PC-9 (cell line): ENCODE measurements at regions not wholly inside any gene's neighbourhood (a gene's known extent, or its start where the extent isn't known, plus 50 kb on each side); places are given as distances from the start of the nearest gene placed in this dataset.
"Not testable (repeated sequence)": the region's sequence is repeated elsewhere in the genome, so short reads cannot be mapped to it uniquely, and the experiment has no call there.

Experiments used
- CTCF ChIP-seq: fragments of 200-600 bp; sonication (generic); conservative IDR thresholded peaks from 2 replicates; pipeline ENCODE4 v1.6.1; 2017; ENCODE audit warnings: mixed run types, antibody characterized with exemption, mild to moderate bottlenecking, moderate library complexity
- EZH2 ChIP-seq: fragments of 200-600 bp; sonication (generic); IDR thresholded peaks from 2 replicates; pipeline ENCODE4 v1.8.0; 2017; ENCODE audit warnings: antibody characterized with exemption, low read depth

DNA sequence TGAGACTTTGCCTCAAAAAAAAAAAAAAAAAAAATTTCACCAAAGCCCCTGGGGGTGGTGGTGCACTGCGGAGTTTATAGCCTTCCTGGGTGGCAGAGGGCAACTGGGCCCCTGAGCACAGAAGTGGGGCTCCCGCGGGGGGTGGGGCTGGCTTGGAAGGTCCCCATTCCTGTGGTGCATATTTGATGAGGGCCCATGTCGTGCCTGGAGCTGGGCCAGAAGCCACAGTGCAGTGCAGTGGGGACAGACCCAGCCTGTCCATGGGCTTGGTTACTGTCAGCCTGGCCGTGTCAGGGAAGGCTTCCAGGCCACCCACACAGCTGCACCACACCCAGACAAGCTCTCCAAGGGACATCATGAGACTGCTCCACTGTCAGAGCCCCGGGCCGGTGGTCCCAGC, 95.5 kb downstream of the NSUN5 start:
- TF ChIP-seq CTCF, EZH2: not testable (repeated sequence)
